HCT116 (cell line): ENCODE measurements at regions not wholly inside any gene's neighbourhood (a gene's known extent, or its start where the extent isn't known, plus 50 kb on each side); places are given as distances from the start of the nearest gene placed in this dataset.

Experiments used
- ELF1 ChIP-seq: IDR thresholded peaks from 2 replicates; pipeline ENCODE4 v1.6.1; 2012; ENCODE audit warnings: low read depth, borderline replicate concordance
- REST ChIP-seq: IDR thresholded peaks from 2 replicates; pipeline ENCODE4 v1.6.1; 2012; ENCODE audit warnings: low read depth
- ZNF274 ChIP-seq: fragments of 200-500 bp; sonication (Bioruptor generic); IDR thresholded peaks from 2 replicates; pipeline ENCODE4 v1.6.1; 2014; ENCODE audit warnings: mild to moderate bottlenecking, low read depth, low read length, inconsistent platforms
- TF ChIP-seq, protein P1 (sequence below), 3 experiments: fragments of 200-600 bp in 1 of 3; sonication (generic) in 1 of 3; IDR thresholded peaks in 2 of 3; conservative IDR thresholded peaks in 1 of 3; 2 replicates each; pipeline ENCODE4 v1.5.1; 2012 to 2017; ENCODE audit warnings: low read depth in 2 of 3, low read length in 2 of 3, antibody characterized with exemption in 1 of 3, borderline replicate concordance in 1 of 3, control low read depth in 1 of 3, mild to moderate bottlenecking in 1 of 3, mixed read lengths in 1 of 3, mixed run types in 1 of 3, moderate library complexity in 1 of 3; ENCODE audit not compliant: insufficient read depth in 1 of 3
- TF ChIP-seq, protein P2 (sequence below): IDR thresholded peaks from 2 replicates; pipeline ENCODE4 v1.6.1; 2011; ENCODE audit warnings: mild to moderate bottlenecking, low read length, moderate library complexity; ENCODE audit not compliant: insufficient replicate concordance; ENCODE audit errors: extremely low read depth

DNA sequence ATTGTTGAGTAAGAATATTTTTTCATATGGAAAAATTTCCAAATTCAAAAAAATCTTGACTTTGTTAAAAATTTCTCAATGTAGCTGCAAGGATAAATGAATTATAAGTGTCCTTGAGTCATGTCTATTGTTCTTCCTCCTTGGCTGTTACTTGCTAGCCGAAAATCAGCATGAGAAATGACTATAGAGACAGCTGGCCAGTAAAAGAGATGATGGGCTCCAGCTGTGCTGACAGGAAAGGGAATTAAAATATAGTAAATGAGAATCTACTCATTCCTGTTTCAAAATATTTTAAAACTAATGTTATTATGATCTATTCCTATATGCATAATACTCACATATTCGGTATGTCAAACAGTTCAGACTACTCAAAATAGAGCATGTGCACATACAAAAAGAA is 1292.6 kb downstream of the BRINP3 start:
- TF ChIP-seq REST (no peak), ELF1 (no peak), ZNF274 (no peak)
- TF ChIP-seq, protein P1, sequence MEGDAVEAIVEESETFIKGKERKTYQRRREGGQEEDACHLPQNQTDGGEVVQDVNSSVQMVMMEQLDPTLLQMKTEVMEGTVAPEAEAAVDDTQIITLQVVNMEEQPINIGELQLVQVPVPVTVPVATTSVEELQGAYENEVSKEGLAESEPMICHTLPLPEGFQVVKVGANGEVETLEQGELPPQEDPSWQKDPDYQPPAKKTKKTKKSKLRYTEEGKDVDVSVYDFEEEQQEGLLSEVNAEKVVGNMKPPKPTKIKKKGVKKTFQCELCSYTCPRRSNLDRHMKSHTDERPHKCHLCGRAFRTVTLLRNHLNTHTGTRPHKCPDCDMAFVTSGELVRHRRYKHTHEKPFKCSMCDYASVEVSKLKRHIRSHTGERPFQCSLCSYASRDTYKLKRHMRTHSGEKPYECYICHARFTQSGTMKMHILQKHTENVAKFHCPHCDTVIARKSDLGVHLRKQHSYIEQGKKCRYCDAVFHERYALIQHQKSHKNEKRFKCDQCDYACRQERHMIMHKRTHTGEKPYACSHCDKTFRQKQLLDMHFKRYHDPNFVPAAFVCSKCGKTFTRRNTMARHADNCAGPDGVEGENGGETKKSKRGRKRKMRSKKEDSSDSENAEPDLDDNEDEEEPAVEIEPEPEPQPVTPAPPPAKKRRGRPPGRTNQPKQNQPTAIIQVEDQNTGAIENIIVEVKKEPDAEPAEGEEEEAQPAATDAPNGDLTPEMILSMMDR (IDR thresholded peaks at IDR 0.05 in 2 of 3, conservative IDR thresholded peaks at IDR 0.05 in 1 of 3; ENCODE audit: borderline replicate concordance in 1 of 3, insufficient read depth in 1 of 3, low read depth in 2 of 3, low read length in 2 of 3): no peak
- TF ChIP-seq, protein P2, sequence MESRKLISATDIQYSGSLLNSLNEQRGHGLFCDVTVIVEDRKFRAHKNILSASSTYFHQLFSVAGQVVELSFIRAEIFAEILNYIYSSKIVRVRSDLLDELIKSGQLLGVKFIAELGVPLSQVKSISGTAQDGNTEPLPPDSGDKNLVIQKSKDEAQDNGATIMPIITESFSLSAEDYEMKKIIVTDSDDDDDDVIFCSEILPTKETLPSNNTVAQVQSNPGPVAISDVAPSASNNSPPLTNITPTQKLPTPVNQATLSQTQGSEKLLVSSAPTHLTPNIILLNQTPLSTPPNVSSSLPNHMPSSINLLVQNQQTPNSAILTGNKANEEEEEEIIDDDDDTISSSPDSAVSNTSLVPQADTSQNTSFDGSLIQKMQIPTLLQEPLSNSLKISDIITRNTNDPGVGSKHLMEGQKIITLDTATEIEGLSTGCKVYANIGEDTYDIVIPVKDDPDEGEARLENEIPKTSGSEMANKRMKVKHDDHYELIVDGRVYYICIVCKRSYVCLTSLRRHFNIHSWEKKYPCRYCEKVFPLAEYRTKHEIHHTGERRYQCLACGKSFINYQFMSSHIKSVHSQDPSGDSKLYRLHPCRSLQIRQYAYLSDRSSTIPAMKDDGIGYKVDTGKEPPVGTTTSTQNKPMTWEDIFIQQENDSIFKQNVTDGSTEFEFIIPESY: no peak
